HG03354 (cell line): ENCODE measurements at regions not wholly inside any gene's neighbourhood (a gene's known extent, or its start where the extent isn't known, plus 50 kb on each side); places are given as distances from the start of the nearest gene placed in this dataset.
"Not testable (repeated sequence)": the region's sequence is repeated elsewhere in the genome, so short reads cannot be mapped to it uniquely, and the experiment has no call there.

Source experiments
- ATAC-seq: cut with Tn5 transposase; IDR thresholded peaks from one replicate; pipeline ENCODE4 v1.9.1; 2021; ENCODE audit warnings: mild to moderate bottlenecking; ENCODE audit not compliant: unreplicated experiment, poor library complexity, severe bottlenecking

GRCh38 chr10:31251118-31251517, 67.9 kb upstream of the ZEB1 start:
- ATAC-seq: not testable (repeated sequence)

- ATAC-seq: no peak
Measured at GRCh38 chr10:31253237-31253636, 65.8 kb upstream of the ZEB1 start.

- no peak for ATAC-seq
Measured at GRCh38 chr10:31261511-31262311, 57.3 kb upstream of the ZEB1 start.

- no peak for ATAC-seq
Measured at GRCh38 chr10:31262672-31263071, 56.3 kb upstream of the ZEB1 start.

GRCh38 chr10:31263903-31264302, 55.1 kb upstream of the ZEB1 start:
- ATAC-seq: no peak

GRCh38 chr10:31268444-31269303, 50.3 kb upstream of the ZEB1 start:
- no peak for ATAC-seq
